Activated CD8-positive, alpha-beta memory T cell treated with anti-CD3 and anti-CD28 coated beads, Interleukin-2, amount 10 ng/mL, durations not matched to agents 7 days and 5 days (primary cell): ENCODE measurements at regions not wholly inside any gene's neighbourhood (a gene's known extent, or its start where the extent isn't known, plus 50 kb on each side); places are given as distances from the start of the nearest gene placed in this dataset.

ENCODE experiments used
- ATAC-seq: fragments of 150-1000 bp; cut with Tn5 transposase; one replicate; pipeline ENCODE4 v1.10.0; 2021; ENCODE audit warnings: moderate library complexity
- CTCF ChIA-PET: fragments of 350-600 bp; sonication (Branson Sonifier 250); formaldehyde crosslinking; loops from one replicate; lab custom pipeline; 2021; ENCODE audit warnings: antibody characterized with exemption; lab: Charles Lee
- DNase-seq: peaks from one replicate; pipeline ENCODE4 v3.0.0-alpha.2; 2020
- H3K27ac Mint-ChIP-seq: one replicate; pipeline ENCODE4 v1.8.0; 2021; ENCODE audit warnings: mild to moderate bottlenecking, mixed read lengths
- H3K27me3 Mint-ChIP-seq: one replicate; pipeline ENCODE4 v1.8.0; 2021; ENCODE audit warnings: mixed read lengths
- H3K36me3 Mint-ChIP-seq: one replicate; pipeline ENCODE4 v1.8.0; 2021; ENCODE audit warnings: mild to moderate bottlenecking, mixed read lengths
- H3K4me1 Mint-ChIP-seq: one replicate; pipeline ENCODE4 v1.8.0; 2021; ENCODE audit warnings: mixed read lengths
- H3K4me3 Mint-ChIP-seq: one replicate; pipeline ENCODE4 v1.8.0; 2021; ENCODE audit warnings: mild to moderate bottlenecking, moderate library complexity, mixed read lengths
- H3K9me3 Mint-ChIP-seq: one replicate; pipeline ENCODE4 v1.8.0; 2022; ENCODE audit warnings: low read depth, mixed read lengths

- CTCF ChIA-PET = interaction anchor here (0.7 kb wide), 1 partner anchor 620 kb away, joined by 5 read pairs; no protein-coding TSS in a partner anchor
- no peak for ATAC-seq
- H3K4me3 Mint-ChIP-seq = no peak overlapping the region
Observed at GRCh38 chr6:151154418-151154817, 85.3 kb upstream of the AKAP12 start.

GRCh38 chr6:151155095-151155494, 84.7 kb upstream of the AKAP12 start:
- Mint-ChIP-seq H3K4me1 (no peaks in the 10 kb centered on the region), H3K27me3 (peaks cover 31% of the 10 kb centered on the region), H3K36me3 (no peaks in the 10 kb centered on the region), H3K4me3 (no peak overlapping the region), H3K9me3 (no peaks in the 10 kb centered on the region), H3K27ac (no peak overlapping the region)
- DNase-seq (no peak), ATAC-seq (no peak)
- CTCF ChIA-PET = interaction anchor here (0.7 kb wide), 1 partner anchor 620 kb away, joined by 5 read pairs; no protein-coding TSS in a partner anchor

More at GRCh38 chr6:151154418-151154817, 85.3 kb upstream of the AKAP12 start:
- no peaks in the 10 kb centered on the region for H3K4me1 Mint-ChIP-seq
- H3K27me3 Mint-ChIP-seq = peaks cover 34% of the 10 kb centered on the region
- no peaks in the 10 kb centered on the region for H3K36me3 Mint-ChIP-seq
- DNase-seq = no peak
- H3K9me3 Mint-ChIP-seq = no peaks in the 10 kb centered on the region
- H3K27ac Mint-ChIP-seq = no peak overlapping the region

DNA sequence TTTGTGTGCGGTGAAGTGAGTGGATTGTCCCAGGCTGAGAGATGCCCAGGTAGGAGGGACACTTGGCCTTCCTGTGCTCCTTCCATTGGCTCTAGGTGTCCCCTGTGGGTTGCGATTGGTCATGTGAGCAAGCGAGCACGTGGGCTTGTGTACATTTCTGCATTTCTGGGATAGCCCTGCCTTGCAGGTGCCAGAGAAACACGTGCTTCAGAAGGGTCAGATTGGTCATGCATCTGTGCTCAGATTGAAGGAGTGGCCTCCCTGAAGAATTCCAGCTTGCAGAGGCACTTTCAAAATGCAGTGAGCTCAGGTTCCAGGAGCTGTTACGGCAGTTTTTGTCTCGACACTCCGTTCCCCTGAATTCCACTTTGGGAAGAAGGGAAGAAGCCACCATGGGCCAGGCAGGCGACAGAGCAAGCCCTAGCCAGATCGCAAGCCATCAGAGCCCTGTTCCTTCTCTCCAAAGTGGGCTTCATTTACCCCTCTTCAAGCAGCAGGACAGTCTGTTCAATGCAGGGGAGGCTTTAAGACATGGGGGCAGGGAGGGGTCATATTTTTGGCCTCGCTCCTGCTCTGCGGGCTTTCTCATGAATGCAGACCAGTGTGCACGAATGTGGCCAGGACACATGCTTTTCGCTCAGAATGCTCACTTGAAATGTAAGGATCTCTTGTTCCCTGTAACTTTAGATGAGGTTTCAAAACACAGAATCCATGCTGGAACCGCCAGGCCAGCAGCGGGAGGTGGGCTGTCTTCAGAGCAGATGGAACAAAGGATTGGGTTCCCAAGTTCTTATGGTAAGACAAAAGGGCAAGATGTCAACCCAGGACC, 78.6 kb upstream of the AKAP12 start:
- Mint-ChIP-seq H3K4me3 (no peak overlapping the region), H3K27ac (no peak overlapping the region), H3K9me3 (no peaks in the 10 kb centered on the region), H3K4me1 (no peaks in the 10 kb centered on the region), H3K36me3 (no peaks in the 10 kb centered on the region), H3K27me3 (peaks cover 11% of the 10 kb centered on the region)
- DNase-seq (no peak), ATAC-seq (no peak)
- CTCF ChIA-PET = no interaction called here

GRCh38 chr6:151164383-151164782, 75.4 kb upstream of the AKAP12 start:
- no peak overlapping the region for H3K4me3 Mint-ChIP-seq
- no peaks in the 10 kb centered on the region for H3K4me1 Mint-ChIP-seq
- DNase-seq (no peak), ATAC-seq (no peak)
- H3K27ac Mint-ChIP-seq = no peak overlapping the region
- H3K9me3 Mint-ChIP-seq = no peaks in the 10 kb centered on the region
- CTCF ChIA-PET = no interaction called here
- H3K27me3 Mint-ChIP-seq = peaks cover 10% of the 10 kb centered on the region
- no peaks in the 10 kb centered on the region for H3K36me3 Mint-ChIP-seq

DNA sequence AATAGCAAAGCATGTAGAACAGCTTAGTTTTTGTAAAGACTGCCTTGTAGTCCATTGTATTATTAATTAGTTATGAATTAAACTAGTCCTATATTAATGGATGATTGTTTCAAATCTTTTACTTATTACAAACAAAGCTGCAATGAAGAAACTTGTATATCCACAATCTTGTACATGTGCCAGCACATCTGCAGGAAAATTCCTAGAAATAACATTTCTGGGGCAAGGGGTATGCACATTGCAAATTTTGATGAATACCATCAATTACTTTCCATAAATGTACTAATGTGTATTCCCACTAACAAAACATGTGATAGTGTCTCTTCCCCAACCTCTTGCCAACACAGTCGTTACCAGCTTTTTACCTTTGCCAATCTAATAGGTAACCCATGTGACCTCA, 73.6 kb upstream of the AKAP12 start:
- no peak for DNase-seq
- no peaks in the 10 kb centered on the region for H3K36me3 Mint-ChIP-seq
- H3K4me3 Mint-ChIP-seq = no peak overlapping the region
- H3K27me3 Mint-ChIP-seq = peaks cover 6% of the 10 kb centered on the region
- no peaks in the 10 kb centered on the region for H3K9me3 Mint-ChIP-seq
- ATAC-seq = no peak
- H3K4me1 Mint-ChIP-seq = no peaks in the 10 kb centered on the region
- H3K27ac Mint-ChIP-seq = no peak overlapping the region
- CTCF ChIA-PET = no interaction called here

- H3K4me3 Mint-ChIP-seq = no peak overlapping the region
- DNase-seq = no peak
- peaks cover 6% of the 10 kb centered on the region for H3K27me3 Mint-ChIP-seq
- H3K27ac Mint-ChIP-seq = no peak overlapping the region
- ATAC-seq = no peak
- CTCF ChIA-PET = no interaction called here
- no peaks in the 10 kb centered on the region for H3K4me1 Mint-ChIP-seq
- H3K9me3 Mint-ChIP-seq = no peaks in the 10 kb centered on the region
- no peaks in the 10 kb centered on the region for H3K36me3 Mint-ChIP-seq
Observed at GRCh38 chr6:151167034-151167433, 72.7 kb upstream of the AKAP12 start.

DNA sequence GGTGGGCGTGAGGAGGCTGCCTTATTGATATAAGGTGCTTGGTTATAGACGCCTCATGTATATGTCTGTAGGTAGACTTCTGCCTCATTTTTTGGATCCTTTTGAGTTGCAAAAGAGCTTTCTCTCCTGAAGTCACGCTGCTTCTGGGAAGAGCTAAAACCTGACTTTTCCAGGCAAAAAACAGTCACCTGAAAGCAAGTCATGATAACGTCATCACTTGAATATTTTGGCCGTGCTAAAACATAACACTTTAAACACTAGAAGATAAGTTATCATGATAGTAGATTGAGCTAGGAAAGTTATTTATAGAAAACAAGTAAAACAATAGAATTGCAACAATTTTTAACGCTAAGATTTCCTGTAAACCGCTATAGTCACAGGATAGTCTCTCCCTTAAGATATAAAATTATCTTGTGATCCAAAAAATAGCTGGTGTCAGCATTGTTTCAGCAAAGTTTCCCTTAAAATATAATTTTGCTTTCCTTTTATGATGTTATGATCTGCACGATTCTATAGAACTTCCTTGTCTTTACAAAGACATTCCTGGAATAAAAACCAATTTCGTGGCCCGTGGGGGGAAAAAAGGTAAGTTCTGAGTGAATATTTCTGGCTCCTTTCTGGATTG, 69.0 kb upstream of the AKAP12 start:
- DNase-seq = no peak

GRCh38 chr6:151172751-151173150, 67.0 kb upstream of the AKAP12 start:
- Mint-ChIP-seq H3K27me3 (peaks cover 13% of the 10 kb centered on the region), H3K4me3 (no peak overlapping the region), H3K36me3 (no peaks in the 10 kb centered on the region), H3K27ac (no peak overlapping the region), H3K9me3 (no peaks in the 10 kb centered on the region), H3K4me1 (no peaks in the 10 kb centered on the region)
- DNase-seq (no peak), ATAC-seq (no peak)
- CTCF ChIA-PET = interaction anchor here (0.7 kb wide), 1 partner anchor 312 kb away, joined by 4 read pairs; no protein-coding TSS in a partner anchor

More for the DNA sequence above, 69.0 kb upstream of the AKAP12 start:
- Mint-ChIP-seq H3K4me1 (no peaks in the 10 kb centered on the region), H3K9me3 (no peaks in the 10 kb centered on the region), H3K4me3 (no peak overlapping the region), H3K36me3 (no peaks in the 10 kb centered on the region), H3K27me3 (peaks cover 10% of the 10 kb centered on the region), H3K27ac (no peak overlapping the region)
- ATAC-seq = no peak
- CTCF ChIA-PET = no interaction called here

DNA sequence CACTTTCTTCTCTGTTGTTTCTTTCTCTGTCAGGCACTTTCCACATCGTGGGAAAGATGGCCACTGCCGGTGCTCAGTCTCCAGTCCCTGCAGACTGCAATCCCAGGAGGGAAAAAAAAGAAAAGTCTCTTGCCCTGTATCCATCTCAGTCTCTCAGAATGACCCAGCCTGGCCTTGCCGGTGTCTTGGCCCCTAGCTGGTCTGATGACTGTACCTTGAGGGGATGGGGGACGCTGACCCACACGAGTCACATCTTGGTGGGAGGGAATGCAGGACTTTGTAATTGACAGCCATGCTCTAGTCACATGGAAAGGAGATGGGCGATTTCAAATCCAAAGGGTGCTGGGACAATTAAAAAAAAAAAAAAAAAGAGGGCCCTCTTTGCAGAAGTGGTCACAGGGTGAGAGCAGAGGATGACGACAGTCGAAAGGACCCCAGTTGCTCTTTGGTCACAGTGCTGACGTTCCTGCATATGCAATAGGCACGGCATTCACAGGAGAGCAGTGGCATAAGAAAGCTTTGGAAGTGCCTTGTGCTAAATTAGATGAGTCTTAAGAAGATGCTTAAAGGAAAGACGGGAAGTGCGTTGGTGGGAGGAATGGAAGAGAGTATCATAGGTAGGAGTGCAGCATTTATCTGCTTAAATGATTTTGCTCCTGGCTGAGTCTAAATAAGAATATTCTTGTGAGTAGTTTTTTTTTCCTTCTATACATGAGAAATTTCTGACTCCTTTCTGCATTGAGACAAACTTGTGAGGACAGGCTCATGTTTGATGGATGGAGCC, 63.9 kb upstream of the AKAP12 start:
- DNase-seq (no peak), ATAC-seq (no peak)
- Mint-ChIP-seq H3K4me3 (no peak overlapping the region), H3K27me3 (peaks cover 30% of the 10 kb centered on the region), H3K27ac (no peak overlapping the region), H3K4me1 (no peaks in the 10 kb centered on the region), H3K9me3 (no peaks in the 10 kb centered on the region), H3K36me3 (no peaks in the 10 kb centered on the region)
- CTCF ChIA-PET = no interaction called here

GRCh38 chr6:151176911-151177770, 62.6 kb upstream of the AKAP12 start:
- ATAC-seq = no peak
- no peak overlapping the region for H3K4me3 Mint-ChIP-seq
- H3K27me3 Mint-ChIP-seq = peaks cover 30% of the 10 kb centered on the region
- H3K27ac Mint-ChIP-seq = no peak overlapping the region
- H3K36me3 Mint-ChIP-seq = no peaks in the 10 kb centered on the region
- CTCF ChIA-PET = no interaction called here
- no peaks in the 10 kb centered on the region for H3K9me3 Mint-ChIP-seq
- DNase-seq = no peak
- H3K4me1 Mint-ChIP-seq = no peaks in the 10 kb centered on the region

DNA sequence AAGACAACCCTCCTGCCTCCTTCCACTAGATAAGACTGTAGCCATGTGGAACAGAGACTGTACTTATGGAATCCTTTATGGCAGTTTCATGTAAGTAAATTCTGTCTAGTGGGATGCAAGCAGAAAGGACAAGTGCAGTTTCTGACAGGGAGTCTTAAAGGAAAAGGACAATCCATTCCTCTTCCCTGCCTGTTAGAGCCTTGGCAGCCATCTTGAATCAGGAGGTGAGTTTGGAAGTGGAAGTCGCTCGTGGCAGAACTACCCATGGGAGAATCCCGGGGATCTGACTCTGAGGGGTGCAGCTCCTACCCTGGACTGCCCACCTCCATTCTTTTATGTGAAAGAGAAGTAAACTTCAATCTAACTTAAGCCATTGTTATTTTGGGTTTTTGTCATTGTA, 61.4 kb upstream of the AKAP12 start:
- Mint-ChIP-seq H3K36me3 (no peaks in the 10 kb centered on the region), H3K9me3 (no peaks in the 10 kb centered on the region), H3K27me3 (peaks cover 30% of the 10 kb centered on the region), H3K4me1 (no peaks in the 10 kb centered on the region), H3K27ac (no peak overlapping the region), H3K4me3 (no peak overlapping the region)
- ATAC-seq (no peak), DNase-seq (no peak)
- CTCF ChIA-PET = no interaction called here

GRCh38 chr6:151179321-151179720, 60.4 kb upstream of the AKAP12 start:
- CTCF ChIA-PET = no interaction called here
- DNase-seq = no peak
- Mint-ChIP-seq H3K36me3 (no peaks in the 10 kb centered on the region), H3K27me3 (peaks cover 27% of the 10 kb centered on the region), H3K4me3 (no peak overlapping the region), H3K27ac (no peak overlapping the region), H3K9me3 (no peaks in the 10 kb centered on the region), H3K4me1 (no peaks in the 10 kb centered on the region)
- ATAC-seq = no peak
